Vagina (tissue), 2 donors: ENCODE measurements at regions not wholly inside any gene's neighbourhood (a gene's known extent, or its start where the extent isn't known, plus 50 kb on each side); places are given as distances from the start of the nearest gene placed in this dataset.

Source experiments
- CTCF ChIP-seq, 3 experiments: fragments of 450-650 bp in 2 of 3; fragments of 200-600 bp in 1 of 3; sonication (generic) in 1 of 3; IDR thresholded peaks; one replicate each; pipeline ENCODE4 v1.5.1; 2017 to 2019; ENCODE audit warnings: antibody characterized with exemption in 3 of 3, mild to moderate bottlenecking in 2 of 3, moderate library complexity in 2 of 3
- POLR2A ChIP-seq, 2 donors: fragments of 450-650 bp; IDR thresholded peaks; one replicate each; pipeline ENCODE4 v1.6.1; 2017; ENCODE audit warnings: antibody characterized with exemption in 2 of 2, mild to moderate bottlenecking in 2 of 2, moderate library complexity in 2 of 2
- POLR2AphosphoS5 ChIP-seq, 2 donors: sonication (generic); formaldehyde crosslinking; IDR thresholded peaks; one replicate each; pipeline ENCODE4 v1.9.0; 2017; ENCODE audit warnings: antibody characterized with exemption in 2 of 2, mild to moderate bottlenecking in 2 of 2, low read depth in 1 of 2; ENCODE audit not compliant: insufficient read depth in 1 of 2

GRCh38 chr3:107045791-107046190 lies 331.4 kb upstream of the CCDC54 start:
- TF ChIP-seq CTCF (IDR thresholded peaks at IDR 0.05) (no peak), POLR2A (IDR thresholded peaks at IDR 0.05) (no peak), POLR2AphosphoS5 (IDR thresholded peaks at IDR 0.05; ENCODE audit: insufficient read depth in 1 of 2, low read depth in 1 of 2) (no peak)
